Islet precursor cell (in vitro differentiated cells): ENCODE measurements at regions not wholly inside any gene's neighbourhood (a gene's known extent, or its start where the extent isn't known, plus 50 kb on each side); places are given as distances from the start of the nearest gene placed in this dataset.

Source experiments
- DNase-seq: peaks from one replicate; pipeline ENCODE4 v3.0.0-alpha.2; 2018

DNA sequence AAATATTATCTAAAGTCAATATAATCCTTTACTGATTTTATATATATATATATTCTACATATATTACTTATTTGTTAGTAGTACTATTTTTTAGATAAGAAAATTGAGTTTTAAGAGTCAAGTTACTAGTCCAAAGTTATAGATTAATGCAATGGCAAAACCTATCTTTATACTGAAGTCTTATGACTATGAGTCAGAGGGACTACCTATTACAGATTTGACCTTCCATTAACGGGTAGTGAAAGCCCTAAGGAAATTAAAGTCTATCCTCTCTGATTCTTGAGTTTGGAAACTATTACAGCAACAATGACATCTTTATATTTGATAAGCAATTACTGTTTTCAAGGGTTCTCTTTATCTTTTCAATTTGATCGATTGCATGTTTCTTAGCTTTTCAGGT lies 315.8 kb downstream of the CASP12 start:
- DNase-seq = no peak

DNA sequence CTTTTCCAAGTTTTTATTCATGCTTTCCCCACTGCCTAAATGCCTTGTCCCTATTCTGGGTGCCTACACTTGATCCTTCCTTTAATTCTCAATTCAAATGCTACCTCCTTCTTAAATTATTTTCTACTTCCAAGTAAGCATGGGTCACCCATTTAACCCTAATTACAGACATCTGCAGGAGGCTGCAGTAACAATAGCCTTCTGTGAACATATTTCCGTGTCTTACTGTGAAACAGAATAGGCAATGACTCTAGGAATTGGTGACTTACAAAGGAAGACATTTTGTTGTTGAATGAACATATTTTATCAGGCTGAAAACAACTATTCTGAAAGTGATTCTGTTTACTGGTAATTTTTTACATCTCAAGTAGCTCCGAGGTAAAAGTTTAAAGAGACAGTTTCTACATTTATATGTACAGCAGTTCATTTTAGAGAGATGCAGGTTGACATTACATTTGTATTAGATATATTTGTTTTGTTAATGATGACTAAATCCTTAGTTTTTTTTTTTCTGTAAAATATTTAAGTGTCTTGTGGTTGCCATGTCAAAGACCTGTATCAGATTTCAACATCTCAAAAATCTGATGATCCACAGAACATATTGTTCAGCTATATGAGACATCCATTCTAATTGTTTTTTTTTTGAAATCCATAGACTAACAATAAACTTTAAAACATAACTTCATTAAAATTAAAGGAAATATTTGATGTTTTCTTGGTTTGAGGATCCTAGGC lies 316.8 kb downstream of the CASP12 start:
- no peak for DNase-seq

DNA sequence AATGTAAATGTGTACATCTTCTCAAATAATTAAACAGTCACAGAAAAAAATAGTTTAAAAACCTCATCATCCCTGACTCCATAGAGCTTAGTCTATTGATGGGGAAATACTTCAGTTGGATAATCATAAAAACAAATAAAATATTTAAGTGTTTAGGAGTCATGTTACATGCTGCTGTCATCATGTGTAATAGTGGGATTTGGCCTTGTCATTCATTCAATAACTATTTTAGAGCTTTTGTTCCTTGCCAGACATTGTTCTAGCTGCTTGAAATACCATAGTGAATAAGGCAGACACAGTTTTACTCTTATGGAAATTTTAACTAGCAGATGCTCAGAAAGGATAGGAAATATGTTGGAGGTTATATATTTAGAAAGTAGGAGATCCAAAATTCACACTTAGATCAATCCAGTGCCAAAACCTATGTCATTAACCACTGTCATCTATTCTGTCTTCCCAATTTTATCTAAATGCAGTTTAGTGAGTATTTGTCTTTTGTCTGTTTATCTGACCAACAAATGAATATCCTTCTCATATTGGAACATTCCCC lies 324.7 kb downstream of the CASP12 start:
- no peak for DNase-seq

DNA sequence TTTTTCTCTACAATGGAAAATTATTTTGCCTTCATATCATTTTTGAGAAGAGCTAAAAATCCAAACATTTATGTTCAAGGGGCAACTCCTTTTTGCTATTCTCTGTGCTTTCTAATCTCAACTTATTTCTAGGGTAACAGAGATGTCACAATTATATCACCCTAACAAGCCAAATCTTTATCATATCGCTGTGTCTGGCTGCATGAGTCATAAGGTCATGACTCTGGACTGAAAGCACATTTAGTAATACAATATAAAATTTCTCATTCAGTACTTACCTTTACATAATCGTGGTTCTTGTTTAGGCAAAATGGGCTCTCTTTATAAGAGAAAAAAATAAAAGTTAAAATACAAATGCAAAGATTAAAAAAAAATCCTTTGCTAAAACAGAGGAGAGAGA lies 326.0 kb downstream of the CASP12 start:
- DNase-seq = no peak

DNA sequence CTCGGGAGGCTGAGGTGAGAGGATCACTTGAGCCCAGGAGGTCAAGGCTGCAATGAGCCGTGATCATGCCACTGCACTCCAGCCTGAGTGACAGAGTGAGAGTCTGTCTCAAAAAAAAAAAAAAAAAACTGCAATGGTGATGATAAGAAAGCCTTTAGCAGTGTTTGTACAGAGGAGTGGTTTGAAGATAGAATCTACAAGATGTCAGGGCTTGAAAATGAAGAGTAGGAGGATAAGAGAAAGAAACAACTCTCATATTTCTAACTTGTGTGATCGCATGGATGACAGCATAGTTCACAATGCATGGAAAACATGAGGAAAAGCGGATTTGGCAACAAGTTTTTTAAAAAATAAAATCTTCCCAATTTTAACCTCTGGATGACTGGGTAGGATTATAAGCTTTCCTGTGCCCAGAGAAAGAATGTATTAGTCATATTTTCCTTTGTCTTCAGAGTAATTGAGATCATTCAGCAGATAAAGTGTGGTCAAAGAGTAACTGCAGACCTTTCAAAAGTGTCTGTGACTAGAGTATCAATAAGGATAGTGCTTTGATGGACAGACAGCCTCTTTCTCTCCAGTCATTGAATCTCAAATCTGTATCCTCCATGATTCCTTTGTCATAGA lies 328.1 kb downstream of the CASP12 start:
- DNase-seq = no peak

DNA sequence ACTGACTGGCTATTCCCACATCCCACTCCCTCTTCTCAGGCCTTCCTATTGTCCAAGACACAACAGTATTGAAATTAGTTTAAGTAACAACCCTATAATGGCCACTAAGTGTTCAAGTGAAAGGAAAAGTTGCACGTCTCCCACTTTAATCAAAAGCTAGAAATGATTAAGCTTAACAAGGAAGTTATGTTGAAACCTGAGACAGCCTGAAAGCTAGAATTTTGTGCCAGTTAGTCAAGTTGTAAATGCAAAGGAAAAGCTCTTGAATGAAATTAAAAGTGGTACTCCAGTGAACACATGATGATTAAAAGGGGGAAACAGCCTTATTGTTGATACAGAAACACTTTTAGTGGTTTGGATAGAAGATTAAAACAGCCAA lies 332.7 kb downstream of the CASP12 start:
- DNase-seq = no peak

DNA sequence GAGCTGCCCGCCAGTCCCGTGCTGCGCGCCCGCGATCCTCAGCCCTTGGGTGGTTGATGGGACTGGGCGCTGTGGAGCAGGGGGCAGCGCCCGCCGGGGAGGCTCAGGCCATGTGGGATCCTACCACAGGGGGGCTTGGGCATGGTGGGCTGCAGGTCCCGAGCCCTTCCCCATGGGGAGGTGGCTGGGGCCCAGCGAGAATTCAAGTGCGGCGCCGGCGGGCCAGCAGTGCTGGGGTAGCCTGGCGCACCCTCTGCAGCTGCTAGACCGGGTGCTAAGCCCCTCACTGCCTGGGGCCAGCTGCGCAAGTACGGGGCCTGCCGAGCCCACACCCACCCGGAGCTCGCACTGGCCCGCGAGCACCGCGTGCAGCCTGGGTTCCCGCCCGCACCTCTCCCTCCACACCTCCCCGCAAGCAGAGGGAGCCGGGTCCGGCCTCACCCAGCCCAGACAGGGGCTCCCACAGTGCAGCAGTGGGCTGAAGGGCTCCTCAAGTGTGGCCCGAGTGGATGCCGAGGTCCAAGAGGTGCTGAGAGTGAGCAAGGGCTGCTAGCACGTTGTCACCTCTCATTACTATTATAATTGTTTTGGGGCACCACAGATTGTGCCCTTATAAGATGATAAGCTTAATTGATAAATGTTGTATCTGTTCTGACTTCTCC lies 333.2 kb downstream of the CASP12 start:
- DNase-seq = no peak

DNA sequence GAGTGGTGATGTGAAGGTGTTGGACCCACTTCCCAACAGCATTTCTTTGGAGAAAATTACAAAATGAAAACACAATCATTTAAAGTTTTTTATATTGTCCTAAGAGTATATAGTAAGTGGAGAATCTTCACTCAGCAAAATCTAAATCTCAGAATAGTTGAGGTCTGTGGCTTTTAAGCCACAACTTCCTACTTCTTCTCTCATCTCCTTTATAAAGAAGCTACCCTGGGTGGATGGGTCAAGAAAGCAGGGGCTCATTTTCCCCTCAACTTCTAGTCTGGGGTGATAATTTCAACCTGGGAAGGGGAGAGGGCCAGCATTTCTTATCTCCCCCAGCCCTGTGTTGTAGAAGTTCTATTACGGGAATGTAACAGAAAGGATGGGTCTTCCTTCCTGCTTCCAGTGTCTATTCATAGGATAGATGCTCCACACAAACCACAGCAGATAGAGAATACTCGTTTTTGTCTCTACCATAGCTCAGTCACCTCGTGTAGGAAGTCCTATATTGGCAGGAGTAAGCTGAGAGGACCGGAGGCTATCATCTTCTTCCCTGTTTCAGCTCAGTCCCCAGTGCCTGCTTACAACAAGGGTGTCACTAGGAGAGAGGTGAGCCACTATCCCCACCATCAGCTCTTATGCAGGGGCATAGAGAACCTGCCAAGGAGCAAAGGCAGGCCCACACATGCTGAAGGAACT lies 341.5 kb downstream of the CASP12 start:
- no peak for DNase-seq

DNA sequence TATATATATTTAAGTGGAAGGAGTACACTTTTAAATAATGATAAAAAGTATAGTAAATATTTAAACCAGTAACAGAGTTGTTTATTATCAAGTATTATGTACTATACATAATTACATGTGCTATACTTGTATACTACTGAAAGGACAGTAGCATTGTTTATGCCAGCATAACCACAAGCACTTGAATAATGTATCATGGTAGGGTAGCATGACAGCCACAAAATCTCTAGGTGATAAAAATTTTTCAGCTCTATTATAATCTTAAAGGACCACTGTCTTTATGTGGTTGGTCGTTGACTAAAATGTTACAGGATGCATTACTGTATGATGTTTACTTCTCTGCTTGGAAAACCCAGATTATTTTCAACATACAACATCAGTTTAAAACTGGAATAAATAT lies 349.2 kb downstream of the CASP12 start:
- DNase-seq = no peak

DNA sequence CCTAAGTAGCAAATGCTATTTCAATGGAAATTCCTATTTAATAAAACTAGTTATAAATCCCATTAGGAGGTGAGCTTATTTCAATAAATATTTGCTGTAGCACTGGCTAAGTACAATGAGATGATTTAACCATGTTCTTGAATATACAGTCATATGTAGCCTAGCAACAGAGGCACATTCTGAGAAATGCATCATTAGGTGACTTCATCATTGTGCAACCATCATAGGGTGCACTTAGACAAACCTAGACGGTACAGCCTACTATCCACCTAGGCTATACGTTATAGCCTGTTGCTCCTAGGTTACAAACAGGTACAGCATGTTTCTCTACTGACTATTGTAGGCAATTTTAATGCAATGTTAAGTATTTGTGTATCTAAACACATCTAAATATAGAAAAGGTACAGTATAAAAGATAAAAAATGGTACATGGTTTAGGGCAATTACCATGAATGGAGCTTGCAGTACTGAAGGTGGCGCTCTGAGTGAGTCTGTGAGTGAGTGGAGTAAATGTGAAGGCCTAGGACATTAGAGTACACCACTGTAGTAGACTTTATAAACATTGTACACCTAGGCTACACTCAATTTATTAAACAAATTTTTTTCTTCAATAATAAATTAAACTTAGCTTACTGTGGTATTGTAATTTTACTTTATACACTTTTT lies 350.1 kb downstream of the CASP12 start:
- no peak for DNase-seq

DNA sequence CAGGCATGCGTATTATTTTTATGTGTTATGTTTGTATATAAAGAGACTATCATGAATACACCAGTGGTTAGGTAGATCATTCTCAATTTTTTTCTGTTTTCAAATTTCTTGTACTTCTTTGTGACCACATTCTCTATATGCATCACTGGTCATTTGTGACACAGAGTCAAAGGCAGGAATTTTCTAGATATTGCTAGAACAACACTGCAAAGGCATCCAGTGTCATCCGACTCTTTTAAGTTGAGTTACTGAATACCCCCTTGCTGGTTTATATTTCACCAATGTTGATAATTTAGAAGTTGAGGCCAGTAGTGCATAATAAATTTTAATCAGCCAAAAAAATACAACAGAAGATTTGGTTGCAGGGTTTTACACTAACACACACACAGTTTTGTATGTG lies 351.8 kb downstream of the CASP12 start:
- no peak for DNase-seq

DNA sequence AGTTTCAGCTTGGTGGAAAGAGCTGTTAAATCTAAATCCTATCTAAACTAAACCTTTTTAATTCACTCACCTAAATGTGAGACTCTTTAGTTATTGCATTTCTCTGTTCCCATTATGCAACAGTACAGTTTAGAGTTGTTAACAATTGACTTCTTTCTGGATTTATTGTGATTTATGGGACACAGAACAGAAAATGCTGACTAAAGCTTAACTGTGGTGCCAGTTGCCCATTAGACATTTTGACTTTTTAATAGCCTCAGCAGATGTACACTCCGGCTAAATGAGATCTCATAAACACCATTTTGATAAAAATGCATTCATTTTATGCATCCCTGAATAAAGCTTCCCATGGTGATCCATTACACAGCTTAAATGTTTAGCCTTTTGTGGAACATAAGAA lies 356.6 kb downstream of the CASP12 start:
- DNase-seq = no peak

DNA sequence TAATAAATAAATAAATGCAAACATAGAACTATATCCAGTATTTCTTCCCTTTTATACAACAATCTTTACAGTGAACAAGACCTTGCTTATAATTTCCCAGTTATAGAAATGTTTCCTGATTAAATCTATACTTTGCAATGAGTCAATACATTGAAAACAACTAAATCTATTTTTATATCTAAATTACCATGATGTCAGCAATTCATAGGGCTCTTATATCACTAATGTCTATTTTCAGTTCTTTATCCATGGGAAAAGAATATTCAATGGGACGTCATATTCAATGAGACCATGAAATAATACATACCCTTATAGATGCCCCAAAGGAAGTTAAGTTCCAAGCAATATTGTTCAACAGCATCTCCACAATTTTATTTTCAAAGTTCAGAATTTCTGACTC lies 359.9 kb downstream of the CASP12 start:
- DNase-seq = no peak

DNA sequence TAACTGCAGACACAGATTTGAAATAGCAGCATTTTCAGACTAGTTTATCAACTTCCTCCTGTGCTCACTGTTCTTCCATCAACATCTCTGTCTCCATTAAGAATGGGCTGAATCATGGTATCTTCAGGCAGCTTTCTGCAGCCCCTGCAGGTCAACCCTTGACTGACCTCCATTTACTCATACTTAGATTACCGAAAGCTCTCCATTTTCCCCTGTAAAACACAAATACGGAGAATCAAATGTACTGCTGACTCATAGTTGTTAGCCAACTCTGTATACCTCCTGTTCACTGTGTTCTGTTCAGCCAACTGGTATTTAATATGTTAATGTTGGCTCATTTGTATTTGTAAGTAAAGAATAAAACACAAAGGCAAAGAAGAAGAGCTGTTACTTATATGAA lies 364.0 kb downstream of the CASP12 start:
- DNase-seq = no peak

DNA sequence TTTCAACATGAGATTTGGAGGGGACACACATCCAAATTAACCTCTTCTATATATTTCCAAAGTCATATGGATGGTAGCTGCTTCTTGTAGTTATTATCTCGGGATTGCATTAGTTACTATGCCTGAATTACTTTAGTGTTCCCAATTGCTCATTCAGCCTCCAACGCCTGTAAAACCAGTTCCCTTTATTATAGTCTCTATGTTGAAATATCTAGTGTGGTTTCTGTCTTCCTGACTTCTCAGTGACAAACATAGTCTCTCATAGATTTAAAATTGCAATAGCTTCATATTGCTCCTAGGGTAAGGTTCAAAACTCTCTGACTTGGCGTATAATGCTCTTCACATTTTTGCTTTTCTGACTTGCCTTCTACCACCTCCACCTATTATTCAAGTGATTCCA lies 366.4 kb downstream of the CASP12 start:
- no peak for DNase-seq

DNA sequence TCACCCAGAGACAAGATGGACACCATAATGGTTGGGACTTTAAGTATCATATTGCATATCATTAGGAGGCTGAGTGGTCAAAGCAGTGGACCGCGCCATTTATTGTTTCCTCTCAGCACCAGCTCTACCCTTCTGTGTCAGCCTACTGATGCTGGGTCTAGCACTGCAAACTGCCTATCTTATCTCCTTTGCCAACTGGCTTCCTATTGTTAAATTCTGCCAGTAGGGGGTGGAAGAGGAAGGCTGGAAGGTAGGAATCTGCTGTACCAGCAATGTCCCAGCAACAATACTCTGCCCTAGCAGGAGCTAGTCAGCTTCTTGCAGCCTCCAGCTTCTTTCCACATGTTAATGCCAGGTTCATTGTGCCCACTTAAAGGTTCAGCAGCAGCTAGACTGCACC lies 367.1 kb upstream of the PDGFD start:
- no peak for DNase-seq

DNA sequence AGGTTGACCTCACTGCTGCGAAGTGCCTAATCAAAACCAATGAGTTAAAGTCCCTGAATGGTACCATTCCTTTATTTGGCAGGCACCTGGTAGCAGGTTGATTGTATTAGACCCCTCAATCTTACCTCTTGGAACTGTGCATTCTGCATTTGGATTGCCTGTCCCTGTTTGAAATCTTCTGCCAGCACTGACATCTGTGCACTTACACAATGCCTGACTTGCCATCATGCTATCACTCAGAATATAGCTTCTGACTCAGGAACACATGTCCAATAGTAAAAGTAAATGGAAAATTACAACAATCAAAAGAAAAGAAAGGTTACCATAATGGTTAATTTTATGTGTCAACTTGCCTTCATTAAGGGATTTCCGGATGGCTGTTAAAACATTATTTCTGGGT lies 366.0 kb upstream of the PDGFD start:
- no peak for DNase-seq

DNA sequence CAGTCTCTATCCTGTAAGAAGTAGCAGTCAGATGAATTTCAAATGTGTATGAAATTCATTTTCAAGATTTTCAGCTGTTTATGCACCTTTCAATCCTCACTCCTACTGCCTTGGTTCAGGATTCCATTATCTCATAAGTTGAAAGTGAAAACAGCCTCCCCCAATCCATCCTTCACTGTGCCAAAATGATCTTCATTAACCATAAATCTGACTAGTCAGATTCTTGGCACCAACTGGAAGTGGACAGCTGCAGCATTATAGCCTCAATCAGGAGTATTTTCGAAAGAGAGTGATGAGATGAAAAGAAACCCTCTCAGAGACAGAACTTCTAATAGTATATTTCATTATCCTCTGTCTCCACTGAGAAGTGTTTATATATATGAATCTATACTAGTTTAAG lies 365.3 kb upstream of the PDGFD start:
- DNase-seq = no peak

DNA sequence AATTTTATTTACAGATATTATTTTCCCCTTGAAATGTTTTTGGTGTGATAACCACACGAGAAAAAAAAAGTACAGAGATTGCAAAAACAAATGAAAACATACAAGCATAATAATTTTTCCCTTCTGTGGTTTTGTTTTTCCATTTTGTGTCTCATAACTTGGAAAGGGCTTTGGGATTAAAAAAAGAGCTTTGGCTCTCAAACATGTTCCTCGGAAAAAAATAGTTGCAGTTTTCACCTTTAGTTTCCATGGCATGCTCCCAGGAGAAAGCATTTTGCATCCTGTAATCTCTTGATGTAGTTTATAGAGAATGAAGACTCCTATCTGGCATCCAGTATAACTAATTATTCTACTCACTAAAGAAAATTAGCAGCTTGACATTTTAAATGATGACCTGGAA lies 362.1 kb upstream of the PDGFD start:
- DNase-seq = no peak

DNA sequence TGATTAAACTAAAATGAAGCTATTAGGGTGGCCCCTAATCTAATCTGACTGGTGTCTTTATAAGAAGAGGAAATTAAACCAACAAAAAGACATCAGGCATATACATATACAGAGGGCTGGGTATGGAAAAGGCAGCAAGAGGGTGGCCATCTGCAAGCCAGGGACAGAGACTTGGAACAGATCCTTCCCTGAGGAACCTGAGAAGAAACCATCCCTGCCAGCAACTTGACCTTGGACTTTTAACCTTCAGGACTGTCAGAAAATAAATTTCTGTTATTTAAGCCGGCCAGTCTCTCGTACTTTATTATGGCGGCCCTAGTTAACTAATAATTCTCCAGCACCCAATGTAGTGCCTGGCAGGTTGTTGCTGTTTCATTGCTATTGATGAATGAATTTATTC lies 361.5 kb upstream of the PDGFD start:
- DNase-seq = no peak

DNA sequence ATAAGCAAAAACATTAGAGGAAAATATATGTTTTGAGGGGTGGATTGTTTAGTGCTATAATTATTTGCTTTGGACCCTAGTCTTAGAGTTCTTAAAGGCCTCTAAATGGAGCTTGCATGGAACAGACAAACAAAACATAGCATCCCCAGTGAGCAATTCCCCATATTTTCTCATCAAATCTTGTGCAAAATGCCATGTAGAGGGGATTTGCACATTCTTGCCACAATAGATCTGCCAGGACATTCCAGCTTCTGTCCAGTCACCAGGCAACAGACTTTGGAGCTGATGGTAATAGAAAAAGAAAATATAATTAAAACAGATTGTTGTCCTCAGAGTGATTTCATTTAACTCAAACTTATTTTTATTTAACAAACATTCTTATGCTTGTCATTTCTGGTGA lies 360.3 kb upstream of the PDGFD start:
- DNase-seq = no peak

DNA sequence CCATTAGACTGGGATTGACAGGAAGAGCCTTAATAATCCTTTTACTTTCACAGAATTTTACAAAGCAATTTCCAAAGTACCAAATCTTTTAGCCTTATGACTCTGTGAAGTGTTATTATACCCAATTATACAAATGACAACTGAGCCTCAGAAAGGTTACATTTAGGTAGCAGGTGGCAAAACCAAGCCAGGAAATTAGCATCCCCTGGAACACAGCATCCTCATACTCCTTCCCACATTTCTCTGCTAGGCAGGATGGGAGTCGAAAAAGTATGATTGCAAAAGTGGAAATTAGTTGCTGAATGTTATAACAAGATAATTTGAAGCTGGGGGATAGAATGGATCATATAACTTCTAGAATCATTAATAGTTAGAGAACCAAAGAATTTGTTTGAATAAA lies 359.7 kb upstream of the PDGFD start:
- DNase-seq = no peak

DNA sequence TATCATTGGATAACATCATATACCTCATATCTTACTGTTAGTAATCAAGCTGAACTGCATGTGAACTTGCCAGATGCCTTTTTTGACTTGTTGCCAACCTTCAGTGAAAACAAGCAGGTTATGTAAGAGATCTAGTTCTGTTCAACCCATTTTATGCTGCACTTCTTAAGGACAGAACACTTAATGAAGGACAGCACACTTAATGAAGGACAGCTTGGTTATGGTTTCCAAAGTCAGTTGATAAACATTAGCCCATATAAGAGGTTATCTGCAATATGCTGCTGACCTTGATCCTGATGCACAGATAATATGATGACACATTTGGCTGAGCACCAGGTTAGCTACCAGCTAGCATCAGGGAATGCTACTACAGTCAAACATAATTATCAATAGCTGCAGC lies 358.7 kb upstream of the PDGFD start:
- DNase-seq = no peak
